Keratinocyte (primary cell): ENCODE measurements at regions not wholly inside any gene's neighbourhood (a gene's known extent, or its start where the extent isn't known, plus 50 kb on each side); places are given as distances from the start of the nearest gene placed in this dataset.

Experiments
- DNase-seq: peaks from one replicate; pipeline ENCODE4 v3.0.0-alpha.2; 2011; ENCODE audit warnings: low read depth, missing footprints, low spot score
- FAIRE-seq: peaks from 2 replicates; lab custom pipeline; 2011; peaks lifted over from hg19 to GRCh38; lab: Jason Lieb, UNC
- H2AFZ ChIP-seq: 2 replicates; pipeline ENCODE4 v1.6.0; 2012; ENCODE audit warnings: low read length, control low read depth, inconsistent platforms; ENCODE audit not compliant: control insufficient read depth
- H3K27ac ChIP-seq: 2 replicates; pipeline ENCODE4 v1.5.1; 2011; ENCODE audit warnings: low read length; ENCODE audit not compliant: control insufficient read depth, insufficient read depth
- H3K27me3 ChIP-seq: 3 replicates; pipeline ENCODE4 v1.6.0; 2011; ENCODE audit warnings: low read length; ENCODE audit not compliant: control insufficient read depth, insufficient read depth; ENCODE audit errors: extremely low read depth
- H3K36me3 ChIP-seq, 2 experiments: 2 replicates in 1 of 2; 3 replicates in 1 of 2; pipeline ENCODE4 v1.5.1; 2011; ENCODE audit warnings: low read length in 2 of 2, mild to moderate bottlenecking in 1 of 2; ENCODE audit not compliant: control insufficient read depth in 2 of 2, insufficient read depth in 2 of 2; ENCODE audit errors: extremely low read depth in 1 of 2
- H3K4me1 ChIP-seq: 3 replicates; pipeline ENCODE4 v1.5.1; 2011; ENCODE audit warnings: low read length; ENCODE audit not compliant: control insufficient read depth, insufficient read depth; ENCODE audit errors: extremely low read depth
- H3K4me2 ChIP-seq: 3 replicates; pipeline ENCODE4 v1.6.0; 2011; ENCODE audit warnings: low read depth, low read length; ENCODE audit not compliant: control insufficient read depth, insufficient read depth; ENCODE audit errors: extremely low read depth
- H3K4me3 ChIP-seq, 3 experiments: fragments of 200-600 bp in 1 of 3; sonication (generic) in 1 of 3; 2 replicates in 2 of 3; 3 replicates in 1 of 3; pipeline ENCODE4 v1.5.1; 2011 to 2016; ENCODE audit warnings: low read length in 3 of 3, mild to moderate bottlenecking in 3 of 3, control low read depth in 2 of 3, inconsistent platforms in 1 of 3, low read depth in 1 of 3, mixed read lengths in 1 of 3, mixed run types in 1 of 3, moderate library complexity in 1 of 3; ENCODE audit not compliant: control insufficient read depth in 2 of 3, insufficient read depth in 2 of 3; ENCODE audit errors: extremely low read depth in 1 of 3
- H3K79me2 ChIP-seq: 2 replicates; pipeline ENCODE4 v1.6.0; 2012; ENCODE audit warnings: low read length; ENCODE audit not compliant: control insufficient read depth, insufficient read depth
- H3K9ac ChIP-seq: 3 replicates; pipeline ENCODE4 v1.6.0; 2011; ENCODE audit warnings: low read length; ENCODE audit not compliant: control insufficient read depth, insufficient read depth; ENCODE audit errors: extremely low read depth
- H3K9me1 ChIP-seq: 3 replicates; pipeline ENCODE4 v1.6.0; 2011; ENCODE audit warnings: low read length; ENCODE audit not compliant: control insufficient read depth, insufficient read depth; ENCODE audit errors: extremely low read depth
- H3K9me3 ChIP-seq: 2 replicates; pipeline ENCODE4 v1.5.1; 2012; ENCODE audit warnings: low read depth, low read length; ENCODE audit not compliant: control insufficient read depth
- H4K20me1 ChIP-seq: 3 replicates; pipeline ENCODE4 v1.6.0; 2011; ENCODE audit warnings: low read length; ENCODE audit not compliant: control insufficient read depth, insufficient read depth; ENCODE audit errors: extremely low read depth
- EZH2 ChIP-seq: IDR thresholded peaks from one replicate; pipeline ENCODE4 v1.6.1; 2012; ENCODE audit warnings: inconsistent platforms, mild to moderate bottlenecking, low read length, moderate library complexity
- dilution Hi-C: fragments of 300-500 bp; cut with MboI; formaldehyde crosslinking; loops from one replicate; pipeline ENCODE4 v1.7.0; 2020; ENCODE audit warnings: low sequenced_read_pairs; ENCODE audit not compliant: extremely low pct_ligation_motif_present
- TF ChIP-seq, protein P1 (sequence below), 3 experiments: IDR thresholded peaks in 1 of 3; conservative IDR thresholded peaks in 1 of 3; optimal IDR thresholded peaks in 1 of 3; 2 replicates in 2 of 3; 3 replicates in 1 of 3; pipeline versions ENCODE3 to v1.5.1; 2011; ENCODE audit warnings: low read length in 3 of 3, mild to moderate bottlenecking in 3 of 3, moderate library complexity in 2 of 3, control low read depth in 1 of 3, inconsistent platforms in 1 of 3; ENCODE audit not compliant: insufficient read depth in 2 of 3; ENCODE audit errors: extremely low read depth in 1 of 3

DNA sequence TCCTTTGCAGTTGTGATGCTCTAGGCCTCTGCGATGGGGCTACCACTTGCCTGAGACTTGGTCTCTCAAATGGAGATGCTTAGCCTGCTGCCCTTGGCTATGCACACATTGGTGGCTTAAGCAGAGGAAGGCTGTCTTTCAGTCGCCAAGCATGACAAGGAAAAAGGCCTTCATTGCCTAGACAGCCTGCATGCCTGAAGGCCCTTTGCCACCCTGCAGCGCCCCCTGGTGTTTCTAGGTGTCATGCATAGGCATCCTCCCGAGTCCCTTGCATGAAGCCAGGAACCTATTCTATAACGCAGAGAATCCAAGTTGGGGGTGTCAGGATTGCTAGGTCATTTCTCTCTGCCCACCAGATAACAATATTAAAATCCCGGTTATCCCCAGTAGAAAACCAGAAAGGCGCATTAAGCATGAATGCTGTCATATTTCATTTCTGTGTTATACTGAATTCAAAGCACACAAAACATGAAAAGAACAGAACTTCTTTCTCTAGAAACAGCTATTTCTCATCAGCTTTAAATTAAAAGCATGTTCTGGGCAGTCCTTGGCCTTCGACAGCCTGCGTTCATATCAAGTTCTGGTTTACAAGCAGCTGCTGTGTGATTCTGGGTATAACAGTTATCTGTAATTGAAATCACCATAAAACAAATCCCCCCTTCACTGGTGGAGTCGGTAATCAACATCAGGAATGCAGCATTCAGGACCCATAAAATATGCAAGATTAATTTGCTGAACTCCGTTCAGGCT is 59.7 kb upstream of the TRPC7 start:
- Histone ChIP-seq H3K27ac (no peak overlapping the region), H3K4me3 (no peak overlapping the region), H3K79me2 (no peaks in the 10 kb centered on the region), H3K4me1 (no peaks in the 10 kb centered on the region), H3K27me3 (no peaks in the 10 kb centered on the region), H4K20me1 (no peaks in the 10 kb centered on the region), H3K9ac (no peak overlapping the region), H3K36me3 (no peaks in the 10 kb centered on the region), H2AFZ (no peak overlapping the region), H3K4me2 (no peak overlapping the region), H3K9me3 (no peaks in the 10 kb centered on the region), H3K9me1 (no peaks in the 10 kb centered on the region)
- FAIRE-seq (peak; percentile 5), DNase-seq (peak; percentile 9)
- TF ChIP-seq, protein P1, sequence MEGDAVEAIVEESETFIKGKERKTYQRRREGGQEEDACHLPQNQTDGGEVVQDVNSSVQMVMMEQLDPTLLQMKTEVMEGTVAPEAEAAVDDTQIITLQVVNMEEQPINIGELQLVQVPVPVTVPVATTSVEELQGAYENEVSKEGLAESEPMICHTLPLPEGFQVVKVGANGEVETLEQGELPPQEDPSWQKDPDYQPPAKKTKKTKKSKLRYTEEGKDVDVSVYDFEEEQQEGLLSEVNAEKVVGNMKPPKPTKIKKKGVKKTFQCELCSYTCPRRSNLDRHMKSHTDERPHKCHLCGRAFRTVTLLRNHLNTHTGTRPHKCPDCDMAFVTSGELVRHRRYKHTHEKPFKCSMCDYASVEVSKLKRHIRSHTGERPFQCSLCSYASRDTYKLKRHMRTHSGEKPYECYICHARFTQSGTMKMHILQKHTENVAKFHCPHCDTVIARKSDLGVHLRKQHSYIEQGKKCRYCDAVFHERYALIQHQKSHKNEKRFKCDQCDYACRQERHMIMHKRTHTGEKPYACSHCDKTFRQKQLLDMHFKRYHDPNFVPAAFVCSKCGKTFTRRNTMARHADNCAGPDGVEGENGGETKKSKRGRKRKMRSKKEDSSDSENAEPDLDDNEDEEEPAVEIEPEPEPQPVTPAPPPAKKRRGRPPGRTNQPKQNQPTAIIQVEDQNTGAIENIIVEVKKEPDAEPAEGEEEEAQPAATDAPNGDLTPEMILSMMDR (optimal IDR thresholded peaks at IDR 0.05 in 1 of 3, IDR thresholded peaks at IDR 0.05 in 1 of 3, conservative IDR thresholded peaks at IDR 0.05 in 1 of 3; ENCODE audit: extremely low read depth in 1 of 3, insufficient read depth in 2 of 3, low read length in 3 of 3): peak; percentile 75 to 91 (median 85)
- TF ChIP-seq EZH2: no peak
- dilution Hi-C loops: no loop called here

DNA sequence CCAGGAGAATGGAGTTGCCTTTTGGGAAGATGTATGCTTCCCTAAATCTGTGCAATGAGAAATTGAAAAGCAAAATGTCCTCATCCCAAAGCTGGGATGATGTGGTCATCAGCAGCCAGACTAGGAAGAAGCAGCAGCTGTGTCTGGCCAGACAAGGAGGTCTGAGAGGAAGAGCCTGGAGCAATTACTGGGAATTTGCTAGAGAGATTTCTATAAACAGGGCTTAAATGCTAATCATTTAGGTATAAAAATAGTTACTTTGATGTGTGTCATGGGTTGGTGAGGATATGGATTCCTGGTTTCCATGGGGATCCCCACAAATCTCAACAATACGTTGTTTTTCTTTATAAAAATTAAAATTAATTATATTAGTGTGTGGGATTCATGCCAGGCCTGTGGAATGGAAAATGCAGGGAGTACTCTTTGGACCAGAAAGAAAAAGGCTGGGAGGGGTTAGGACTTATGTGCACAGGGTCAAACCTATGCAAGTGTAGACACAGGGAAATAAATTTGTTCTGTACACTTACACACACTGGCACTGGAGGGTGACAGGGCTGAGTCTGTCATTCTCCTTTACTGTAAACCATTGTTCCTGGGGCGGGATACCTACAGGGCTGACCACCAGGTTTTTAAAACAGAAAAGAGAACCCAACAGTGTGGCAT is 58.7 kb upstream of the TRPC7 start:
- dilution Hi-C loops: no loop called here
- Histone ChIP-seq H2AFZ (no peak overlapping the region), H3K9me1 (no peaks in the 10 kb centered on the region), H3K4me1 (no peaks in the 10 kb centered on the region), H4K20me1 (no peaks in the 10 kb centered on the region), H3K4me3 (no peak overlapping the region), H3K27ac (no peak overlapping the region), H3K9ac (no peak overlapping the region), H3K9me3 (no peaks in the 10 kb centered on the region), H3K4me2 (no peak overlapping the region), H3K27me3 (no peaks in the 10 kb centered on the region), H3K36me3 (no peaks in the 10 kb centered on the region), H3K79me2 (no peaks in the 10 kb centered on the region)
- TF ChIP-seq EZH2: no peak
- TF ChIP-seq, protein P1 (optimal IDR thresholded peaks at IDR 0.05 in 1 of 3, IDR thresholded peaks at IDR 0.05 in 1 of 3, conservative IDR thresholded peaks at IDR 0.05 in 1 of 3; ENCODE audit: extremely low read depth in 1 of 3, insufficient read depth in 2 of 3, low read length in 3 of 3): no peak
- DNase-seq: no peak
- no peak for FAIRE-seq
